ENCODE measurements at regions not wholly inside any gene's neighbourhood (a gene's known extent, or its start where the extent isn't known, plus 50 kb on each side); places are given as distances from the start of the nearest gene placed in this dataset.

DNA sequence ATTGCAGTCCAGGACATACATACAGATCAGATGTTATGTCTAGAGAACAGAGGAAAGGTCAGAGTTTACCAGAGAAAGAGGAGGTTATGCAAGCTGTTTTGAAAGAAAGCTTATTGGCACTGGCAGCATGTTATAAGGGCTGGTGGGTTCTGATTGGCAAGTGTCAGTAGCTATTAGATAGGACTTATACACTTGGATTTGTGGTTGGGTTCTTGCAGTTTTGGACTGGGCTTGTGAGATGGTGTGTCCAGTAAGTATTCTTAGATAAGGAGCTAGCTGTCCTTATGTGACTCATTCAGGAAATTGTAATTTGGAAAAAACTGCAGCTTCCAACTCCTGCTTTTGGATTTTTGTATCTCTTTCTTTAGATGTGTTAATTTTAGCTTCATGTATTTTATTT lies 130.7 kb upstream of the NAMPT start:
- TF ChIP-seq ZNF565 (CRISPR knock-in tag; conservative IDR thresholded peaks at IDR 0.05; ENCODE audit: low read depth) = no peak
- TF ChIP-seq ZFP30 (CRISPR knock-in tag; IDR thresholded peaks at IDR 0.05) = no peak
- no peak for ATAC-seq

DNA sequence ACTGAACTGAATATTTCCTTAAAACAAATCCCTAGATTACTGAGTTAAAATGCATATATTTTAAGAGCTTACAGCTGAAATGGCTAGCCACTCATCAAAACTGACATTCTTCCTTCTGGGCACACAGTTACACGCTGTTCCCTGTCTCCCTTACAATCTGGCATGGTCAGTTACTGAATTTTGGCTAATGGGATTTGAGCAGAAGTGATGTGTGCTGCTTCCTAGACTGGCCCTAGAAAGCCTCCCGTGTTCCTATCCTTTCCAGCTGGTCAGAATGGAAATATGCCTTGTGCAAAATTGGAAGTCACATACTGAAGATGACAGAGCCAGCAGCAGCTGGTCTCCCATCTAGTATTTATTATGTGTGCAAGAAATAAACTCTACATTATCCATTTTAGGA lies 128.7 kb upstream of the NAMPT start:
- TF ChIP-seq, protein P1, sequence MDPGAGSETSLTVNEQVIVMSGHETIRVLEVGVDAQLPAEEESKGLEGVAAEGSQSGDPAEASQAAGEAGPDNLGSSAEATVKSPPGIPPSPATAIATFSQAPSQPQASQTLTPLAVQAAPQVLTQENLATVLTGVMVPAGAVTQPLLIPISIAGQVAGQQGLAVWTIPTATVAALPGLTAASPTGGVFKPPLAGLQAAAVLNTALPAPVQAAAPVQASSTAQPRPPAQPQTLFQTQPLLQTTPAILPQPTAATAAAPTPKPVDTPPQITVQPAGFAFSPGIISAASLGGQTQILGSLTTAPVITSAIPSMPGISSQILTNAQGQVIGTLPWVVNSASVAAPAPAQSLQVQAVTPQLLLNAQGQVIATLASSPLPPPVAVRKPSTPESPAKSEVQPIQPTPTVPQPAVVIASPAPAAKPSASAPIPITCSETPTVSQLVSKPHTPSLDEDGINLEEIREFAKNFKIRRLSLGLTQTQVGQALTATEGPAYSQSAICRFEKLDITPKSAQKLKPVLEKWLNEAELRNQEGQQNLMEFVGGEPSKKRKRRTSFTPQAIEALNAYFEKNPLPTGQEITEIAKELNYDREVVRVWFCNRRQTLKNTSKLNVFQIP (CRISPR knock-in tag; IDR thresholded peaks at IDR 0.05; ENCODE audit: borderline replicate concordance, low read depth) = no peak
- no peak for TF ChIP-seq GLIS3 (CRISPR knock-in tag; IDR thresholded peaks at IDR 0.05)
- ATAC-seq = no peak

DNA sequence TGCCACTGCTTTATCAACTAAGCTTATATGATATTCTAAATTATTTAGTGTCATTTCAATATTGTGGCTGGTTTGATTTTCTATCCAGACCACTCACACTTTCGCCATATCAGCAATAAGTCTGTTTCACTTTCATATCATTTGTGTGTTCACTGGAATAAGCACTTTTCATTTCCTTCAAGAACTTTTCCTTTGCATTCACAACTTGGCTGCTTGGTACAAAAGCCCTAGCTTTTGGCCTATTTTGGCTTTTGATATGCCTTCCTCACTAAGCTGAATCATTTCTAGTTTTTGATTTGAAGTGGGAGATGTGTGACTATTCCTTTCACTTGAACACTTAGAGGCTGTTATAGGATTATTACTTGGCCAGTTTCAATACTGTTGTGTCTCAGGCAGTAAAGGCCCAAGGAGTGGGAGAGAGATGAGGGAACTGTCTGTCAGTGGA lies 120.9 kb upstream of the NAMPT start:
- no peak for TF ChIP-seq PPARA (CRISPR knock-in tag; IDR thresholded peaks at IDR 0.05; ENCODE audit: borderline replicate concordance)
- TF ChIP-seq ZC3H10 (CRISPR knock-in tag; IDR thresholded peaks at IDR 0.05) = no peak
- TF ChIP-seq TOX (CRISPR knock-in tag; IDR thresholded peaks at IDR 0.05; ENCODE audit: borderline replicate concordance) = no peak
- TF ChIP-seq ZFP30 (CRISPR knock-in tag; IDR thresholded peaks at IDR 0.05) = no peak
- no peak for TF ChIP-seq ARNTL (CRISPR knock-in tag; IDR thresholded peaks at IDR 0.05; ENCODE audit: borderline replicate concordance, low read depth)
- no peak for TF ChIP-seq TCF4 (CRISPR knock-in tag; IDR thresholded peaks at IDR 0.05; ENCODE audit: borderline replicate concordance)
- TF ChIP-seq, protein P1 (CRISPR knock-in tag; IDR thresholded peaks at IDR 0.05; ENCODE audit: borderline replicate concordance, low read depth) = no peak
- TF ChIP-seq, protein P2, sequence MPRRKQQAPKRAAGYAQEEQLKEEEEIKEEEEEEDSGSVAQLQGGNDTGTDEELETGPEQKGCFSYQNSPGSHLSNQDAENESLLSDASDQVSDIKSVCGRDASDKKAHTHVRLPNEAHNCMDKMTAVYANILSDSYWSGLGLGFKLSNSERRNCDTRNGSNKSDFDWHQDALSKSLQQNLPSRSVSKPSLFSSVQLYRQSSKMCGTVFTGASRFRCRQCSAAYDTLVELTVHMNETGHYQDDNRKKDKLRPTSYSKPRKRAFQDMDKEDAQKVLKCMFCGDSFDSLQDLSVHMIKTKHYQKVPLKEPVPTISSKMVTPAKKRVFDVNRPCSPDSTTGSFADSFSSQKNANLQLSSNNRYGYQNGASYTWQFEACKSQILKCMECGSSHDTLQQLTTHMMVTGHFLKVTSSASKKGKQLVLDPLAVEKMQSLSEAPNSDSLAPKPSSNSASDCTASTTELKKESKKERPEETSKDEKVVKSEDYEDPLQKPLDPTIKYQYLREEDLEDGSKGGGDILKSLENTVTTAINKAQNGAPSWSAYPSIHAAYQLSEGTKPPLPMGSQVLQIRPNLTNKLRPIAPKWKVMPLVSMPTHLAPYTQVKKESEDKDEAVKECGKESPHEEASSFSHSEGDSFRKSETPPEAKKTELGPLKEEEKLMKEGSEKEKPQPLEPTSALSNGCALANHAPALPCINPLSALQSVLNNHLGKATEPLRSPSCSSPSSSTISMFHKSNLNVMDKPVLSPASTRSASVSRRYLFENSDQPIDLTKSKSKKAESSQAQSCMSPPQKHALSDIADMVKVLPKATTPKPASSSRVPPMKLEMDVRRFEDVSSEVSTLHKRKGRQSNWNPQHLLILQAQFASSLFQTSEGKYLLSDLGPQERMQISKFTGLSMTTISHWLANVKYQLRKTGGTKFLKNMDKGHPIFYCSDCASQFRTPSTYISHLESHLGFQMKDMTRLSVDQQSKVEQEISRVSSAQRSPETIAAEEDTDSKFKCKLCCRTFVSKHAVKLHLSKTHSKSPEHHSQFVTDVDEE (CRISPR knock-in tag; IDR thresholded peaks at IDR 0.05) = no peak
- TF ChIP-seq, protein P3, sequence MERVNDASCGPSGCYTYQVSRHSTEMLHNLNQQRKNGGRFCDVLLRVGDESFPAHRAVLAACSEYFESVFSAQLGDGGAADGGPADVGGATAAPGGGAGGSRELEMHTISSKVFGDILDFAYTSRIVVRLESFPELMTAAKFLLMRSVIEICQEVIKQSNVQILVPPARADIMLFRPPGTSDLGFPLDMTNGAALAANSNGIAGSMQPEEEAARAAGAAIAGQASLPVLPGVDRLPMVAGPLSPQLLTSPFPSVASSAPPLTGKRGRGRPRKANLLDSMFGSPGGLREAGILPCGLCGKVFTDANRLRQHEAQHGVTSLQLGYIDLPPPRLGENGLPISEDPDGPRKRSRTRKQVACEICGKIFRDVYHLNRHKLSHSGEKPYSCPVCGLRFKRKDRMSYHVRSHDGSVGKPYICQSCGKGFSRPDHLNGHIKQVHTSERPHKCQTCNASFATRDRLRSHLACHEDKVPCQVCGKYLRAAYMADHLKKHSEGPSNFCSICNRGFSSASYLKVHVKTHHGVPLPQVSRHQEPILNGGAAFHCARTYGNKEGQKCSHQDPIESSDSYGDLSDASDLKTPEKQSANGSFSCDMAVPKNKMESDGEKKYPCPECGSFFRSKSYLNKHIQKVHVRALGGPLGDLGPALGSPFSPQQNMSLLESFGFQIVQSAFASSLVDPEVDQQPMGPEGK (CRISPR knock-in tag; IDR thresholded peaks at IDR 0.05; ENCODE audit: borderline replicate concordance) = no peak
- no peak for TF ChIP-seq ZNF70 (CRISPR knock-in tag; IDR thresholded peaks at IDR 0.05)
- TF ChIP-seq, protein P4, sequence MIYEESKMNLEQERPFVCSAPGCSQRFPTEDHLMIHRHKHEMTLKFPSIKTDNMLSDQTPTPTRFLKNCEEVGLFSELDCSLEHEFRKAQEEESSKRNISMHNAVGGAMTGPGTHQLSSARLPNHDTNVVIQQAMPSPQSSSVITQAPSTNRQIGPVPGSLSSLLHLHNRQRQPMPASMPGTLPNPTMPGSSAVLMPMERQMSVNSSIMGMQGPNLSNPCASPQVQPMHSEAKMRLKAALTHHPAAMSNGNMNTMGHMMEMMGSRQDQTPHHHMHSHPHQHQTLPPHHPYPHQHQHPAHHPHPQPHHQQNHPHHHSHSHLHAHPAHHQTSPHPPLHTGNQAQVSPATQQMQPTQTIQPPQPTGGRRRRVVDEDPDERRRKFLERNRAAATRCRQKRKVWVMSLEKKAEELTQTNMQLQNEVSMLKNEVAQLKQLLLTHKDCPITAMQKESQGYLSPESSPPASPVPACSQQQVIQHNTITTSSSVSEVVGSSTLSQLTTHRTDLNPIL (CRISPR knock-in tag; IDR thresholded peaks at IDR 0.05; ENCODE audit: low read depth) = no peak
- no peak for TF ChIP-seq GLIS3 (CRISPR knock-in tag; IDR thresholded peaks at IDR 0.05)
- TF ChIP-seq OSR1 (CRISPR knock-in tag; IDR thresholded peaks at IDR 0.05) = no peak
- ATAC-seq = no peak

DNA sequence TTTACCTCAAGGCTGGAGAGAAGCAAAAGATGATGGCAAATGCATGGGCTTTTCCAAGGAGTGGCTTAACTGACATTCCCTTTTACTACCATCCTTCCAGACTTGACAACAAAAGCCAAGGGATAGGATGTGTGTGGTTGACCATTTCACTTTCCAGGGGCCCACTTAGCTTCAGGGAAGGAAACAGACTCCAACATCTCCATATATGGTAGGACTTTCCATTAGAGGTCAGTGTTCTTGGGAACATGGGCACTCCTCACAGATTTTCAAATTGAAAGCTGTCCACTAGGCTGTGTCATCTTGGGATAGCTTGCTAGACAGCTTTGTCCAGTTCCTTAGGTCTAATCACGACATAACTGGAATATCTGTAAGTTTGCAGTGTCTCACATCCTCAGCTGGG lies 118.1 kb upstream of the NAMPT start:
- ATAC-seq = no peak
- TF ChIP-seq OSR1 (CRISPR knock-in tag; IDR thresholded peaks at IDR 0.05) = no peak
- TF ChIP-seq ZNF565 (CRISPR knock-in tag; conservative IDR thresholded peaks at IDR 0.05; ENCODE audit: low read depth) = no peak
- TF ChIP-seq TOX (CRISPR knock-in tag; IDR thresholded peaks at IDR 0.05; ENCODE audit: borderline replicate concordance) = no peak
- no peak for TF ChIP-seq ZC3H10 (CRISPR knock-in tag; IDR thresholded peaks at IDR 0.05)
- TF ChIP-seq ESRRG (CRISPR knock-in tag; IDR thresholded peaks at IDR 0.05) = no peak
- TF ChIP-seq RARB (CRISPR knock-in tag; IDR thresholded peaks at IDR 0.05) = no peak
- no peak for TF ChIP-seq TCF4 (CRISPR knock-in tag; IDR thresholded peaks at IDR 0.05; ENCODE audit: borderline replicate concordance)
- no peak for TF ChIP-seq SNAI2 (CRISPR knock-in tag; IDR thresholded peaks at IDR 0.05)
- TF ChIP-seq, protein P1 (CRISPR knock-in tag; IDR thresholded peaks at IDR 0.05; ENCODE audit: borderline replicate concordance, low read depth) = no peak
- TF ChIP-seq, protein P3 (CRISPR knock-in tag; IDR thresholded peaks at IDR 0.05; ENCODE audit: borderline replicate concordance) = no peak
- TF ChIP-seq CSDC2 (CRISPR knock-in tag; IDR thresholded peaks at IDR 0.05) = no peak
- no peak for TF ChIP-seq BACH2 (CRISPR knock-in tag; IDR thresholded peaks at IDR 0.05; ENCODE audit: borderline replicate concordance)
- TF ChIP-seq ZFP30 (CRISPR knock-in tag; IDR thresholded peaks at IDR 0.05) = no peak
- TF ChIP-seq ZNF70 (CRISPR knock-in tag; IDR thresholded peaks at IDR 0.05) = no peak
- no peak for TF ChIP-seq ZNF8 (CRISPR knock-in tag; IDR thresholded peaks at IDR 0.05)
- no peak for TF ChIP-seq PPARA (CRISPR knock-in tag; IDR thresholded peaks at IDR 0.05; ENCODE audit: borderline replicate concordance)
- TF ChIP-seq, protein P4 (CRISPR knock-in tag; IDR thresholded peaks at IDR 0.05; ENCODE audit: low read depth) = no peak
- no peak for TF ChIP-seq GLIS3 (CRISPR knock-in tag; IDR thresholded peaks at IDR 0.05)

Data from SK-N-SH treated with all-trans-retinoic acid at 6 μM for 48 hours (cell line).